Stimulated activated CD4-positive, alpha-beta T cell treated with anti-CD3 and anti-CD28 coated beads, TNF-alpha, amount 100 ng/mL, for 24 hours (primary cell): ENCODE measurements at regions not wholly inside any gene's neighbourhood (a gene's known extent, or its start where the extent isn't known, plus 50 kb on each side); places are given as distances from the start of the nearest gene placed in this dataset.

Experiments used
- DNase-seq, 3 experiments: peaks; one replicate each; pipeline ENCODE4 v3.0.0-alpha.2; 2020; ENCODE audit warnings: low read depth in 3 of 3

DNA sequence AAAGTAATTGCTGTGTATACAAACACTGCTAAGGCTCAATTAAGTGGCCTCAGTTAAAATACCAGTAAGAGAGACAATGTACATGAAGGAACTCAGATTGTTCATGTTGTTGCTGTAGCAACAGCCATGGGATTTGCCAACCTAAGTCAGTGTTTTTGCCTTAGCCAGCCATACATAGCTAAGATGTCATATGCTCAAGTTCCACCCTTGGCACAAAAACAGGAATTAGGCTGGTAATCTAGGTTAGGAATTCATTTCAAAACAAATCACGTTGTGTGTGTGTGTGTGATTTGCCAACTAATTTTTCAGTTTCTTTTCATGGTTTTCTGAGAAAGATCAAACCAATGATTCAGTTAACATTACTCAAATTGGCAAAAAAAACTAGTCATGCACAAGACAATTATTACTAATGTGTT lies 143.7 kb upstream of the KCNMB2 start:
- DNase-seq = no peak

DNA sequence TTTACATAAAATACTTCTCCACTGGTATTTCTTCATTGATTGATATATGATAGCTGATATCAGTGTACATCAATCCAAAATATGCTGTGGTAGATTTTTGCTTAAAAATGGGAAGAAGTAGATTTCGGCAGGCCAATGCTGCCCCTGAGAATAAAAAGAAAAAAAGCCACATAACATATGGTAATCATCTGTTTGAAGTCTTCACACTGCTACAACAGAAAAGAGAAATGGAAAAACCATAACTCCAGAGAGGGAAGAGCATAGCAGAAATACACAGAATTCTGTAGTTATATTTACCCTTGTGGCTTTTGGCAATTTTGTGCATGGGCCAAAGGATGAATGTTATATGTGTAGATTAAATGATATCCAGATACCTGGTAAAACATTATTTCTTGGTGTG lies 143.1 kb upstream of the KCNMB2 start:
- no peak for DNase-seq

DNA sequence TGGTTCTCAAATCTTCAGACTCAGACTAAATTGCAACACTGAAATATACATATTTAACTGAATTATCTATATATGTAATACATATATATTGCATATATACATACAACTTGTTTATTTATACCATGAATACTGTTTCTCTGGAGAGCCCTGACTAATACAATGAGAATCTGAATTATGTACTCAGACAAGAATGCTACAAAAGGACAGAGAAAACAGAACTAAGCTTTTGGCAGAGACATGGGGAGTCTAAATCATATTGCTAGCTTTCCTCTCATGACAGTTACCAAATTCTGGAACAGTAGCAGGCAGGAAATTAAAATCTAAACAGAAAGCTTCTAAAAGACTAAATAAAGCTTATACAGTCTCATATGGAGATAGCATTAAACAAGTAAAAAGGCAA lies 142.4 kb upstream of the KCNMB2 start:
- no peak for DNase-seq

DNA sequence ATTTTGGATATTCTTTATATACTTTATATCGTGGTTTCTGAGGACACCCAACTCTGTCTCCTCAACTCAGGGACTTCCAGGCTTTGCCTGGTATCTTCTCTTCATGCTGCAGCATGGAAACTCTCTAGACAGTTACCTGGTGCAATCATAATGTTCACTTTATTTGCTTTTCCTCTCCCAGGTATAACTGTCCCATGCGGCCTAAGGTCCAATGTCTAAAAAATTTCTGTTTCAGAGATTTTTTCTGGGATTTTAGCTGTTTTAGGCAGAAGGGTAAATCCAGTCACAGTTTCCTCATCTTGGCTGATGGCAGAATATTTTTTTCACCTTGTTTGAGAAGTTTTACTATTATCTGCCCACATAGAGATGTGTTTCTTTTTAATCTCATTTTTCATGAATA lies 139.9 kb upstream of the KCNMB2 start:
- no peak for DNase-seq

DNA sequence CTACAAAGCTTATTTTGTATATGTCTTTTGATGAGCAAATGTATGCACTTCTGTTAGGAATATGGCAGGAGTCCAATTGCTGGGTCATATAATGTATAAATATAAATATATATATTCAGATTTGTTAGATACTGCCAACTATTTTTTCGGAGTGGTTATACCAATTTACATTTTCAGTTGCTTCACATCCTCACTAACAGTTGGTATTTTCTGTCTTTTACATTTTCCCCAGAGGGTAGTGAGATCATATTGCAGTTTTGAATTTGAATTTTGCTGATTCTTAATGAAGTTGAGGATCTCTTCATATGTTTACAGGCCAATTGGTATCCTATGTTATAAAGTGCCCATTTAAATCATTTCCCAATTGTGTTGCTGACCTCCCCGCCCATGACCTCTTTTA lies 139.0 kb upstream of the KCNMB2 start:
- no peak for DNase-seq

DNA sequence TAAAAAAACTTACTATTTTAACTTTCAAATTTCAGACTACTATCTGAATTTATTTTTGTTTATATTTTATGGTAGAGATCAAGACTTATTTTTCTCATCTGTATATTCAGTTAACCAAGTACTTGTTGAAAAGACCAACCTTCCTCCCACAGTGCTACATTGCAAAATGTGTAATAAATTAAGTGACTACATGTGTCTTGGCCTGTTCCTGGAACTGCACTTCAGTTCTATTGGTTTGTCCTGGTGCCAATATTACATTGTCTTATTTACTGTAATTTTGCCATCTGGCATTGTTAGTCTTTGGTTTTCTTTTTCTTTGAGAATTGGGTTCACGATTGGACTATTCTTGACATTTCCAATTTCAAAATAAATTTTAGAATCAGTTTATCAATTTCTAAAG lies 138.4 kb upstream of the KCNMB2 start:
- no peak for DNase-seq

DNA sequence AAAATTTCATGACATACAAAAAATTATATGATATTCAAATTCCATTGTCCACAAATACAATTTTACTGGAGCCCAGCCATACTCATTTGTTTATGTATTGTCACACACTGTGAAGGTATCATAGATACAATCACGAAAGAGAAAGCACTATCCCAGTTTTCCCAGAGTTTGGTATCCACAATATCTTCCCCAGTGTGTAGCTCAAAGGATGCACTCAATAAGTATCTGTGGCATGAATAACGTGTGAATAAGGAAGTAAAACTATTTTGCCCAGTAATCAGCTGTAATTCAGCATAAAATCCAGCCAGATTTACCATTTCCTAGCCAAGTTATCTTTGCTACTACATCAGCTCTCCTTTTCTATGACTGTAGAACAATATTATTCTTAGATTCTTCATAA lies 131.3 kb upstream of the KCNMB2 start:
- DNase-seq = no peak

DNA sequence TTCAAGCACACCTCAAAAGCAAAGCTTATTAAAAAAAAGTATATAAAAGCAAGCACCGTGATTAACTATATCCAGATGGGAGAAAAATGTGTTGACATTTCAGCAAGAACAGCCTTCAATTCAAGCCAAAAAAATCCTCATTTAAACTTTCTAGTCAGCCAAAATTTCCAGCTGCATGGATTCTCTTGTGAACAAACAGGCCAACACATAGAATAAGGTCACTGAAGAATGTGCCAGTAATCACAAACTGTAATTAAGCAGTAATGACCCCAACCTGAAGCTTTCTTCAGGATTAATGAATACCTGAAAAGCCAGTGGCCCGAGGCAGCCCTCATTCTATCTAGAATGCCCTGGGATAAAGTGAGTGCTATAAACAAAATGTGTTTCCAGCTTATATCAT lies 130.7 kb upstream of the KCNMB2 start:
- no peak for DNase-seq

DNA sequence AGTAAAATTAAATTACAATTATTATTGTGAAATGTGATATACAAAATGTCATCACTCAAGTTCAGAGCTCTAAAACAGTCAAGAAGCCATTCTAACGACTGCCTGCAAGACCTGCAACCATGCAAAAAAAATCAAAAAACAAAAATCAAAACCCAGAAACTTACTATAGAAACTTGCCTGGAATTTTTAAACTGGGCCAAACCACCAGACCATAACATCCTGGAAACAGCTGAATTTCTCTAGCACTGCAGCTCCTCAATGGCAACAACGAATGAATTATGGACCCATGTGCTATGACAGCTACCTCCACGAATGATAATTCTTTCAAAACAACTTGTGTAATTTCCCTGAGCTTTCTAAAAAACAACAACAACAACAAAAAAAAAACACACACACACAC lies 130.0 kb upstream of the KCNMB2 start:
- no peak for DNase-seq

DNA sequence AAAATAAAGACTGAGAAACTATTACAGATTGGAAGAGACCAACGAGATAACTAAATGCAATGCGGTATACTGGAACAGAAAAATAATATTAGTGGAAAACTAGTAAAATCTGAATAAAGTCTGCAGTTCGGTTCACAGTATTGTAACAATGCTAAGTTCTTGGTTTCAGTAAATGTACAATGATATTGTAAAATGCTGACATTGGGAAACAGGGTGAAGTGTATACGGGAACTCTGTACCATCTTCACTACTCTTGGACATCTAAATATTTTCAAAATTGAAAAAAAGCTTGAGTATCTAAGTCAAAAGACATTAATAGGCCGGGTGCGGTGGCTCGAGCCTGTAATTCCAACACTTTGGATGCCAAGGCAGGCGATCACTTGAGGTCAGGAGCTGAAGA lies 120.9 kb upstream of the KCNMB2 start:
- DNase-seq = no peak

DNA sequence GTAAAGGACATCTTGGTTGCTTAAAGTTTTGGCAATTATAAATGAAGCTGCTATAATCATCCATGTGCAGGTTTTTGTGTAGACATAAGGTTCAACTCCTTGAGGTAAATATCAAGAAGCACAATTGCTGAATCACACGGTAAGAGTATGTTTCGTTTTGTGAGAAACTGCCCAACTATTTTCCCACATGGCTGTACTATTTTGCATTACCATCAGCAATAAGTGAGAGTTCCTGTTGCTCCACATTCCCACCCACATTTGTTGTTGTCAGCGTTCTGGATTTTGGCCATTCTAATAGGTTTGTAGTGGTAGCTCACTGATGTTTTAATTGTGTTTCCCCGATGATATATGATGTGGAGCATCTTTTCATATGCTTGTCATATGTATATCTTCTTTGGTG lies 118.5 kb upstream of the KCNMB2 start:
- no peak for DNase-seq

DNA sequence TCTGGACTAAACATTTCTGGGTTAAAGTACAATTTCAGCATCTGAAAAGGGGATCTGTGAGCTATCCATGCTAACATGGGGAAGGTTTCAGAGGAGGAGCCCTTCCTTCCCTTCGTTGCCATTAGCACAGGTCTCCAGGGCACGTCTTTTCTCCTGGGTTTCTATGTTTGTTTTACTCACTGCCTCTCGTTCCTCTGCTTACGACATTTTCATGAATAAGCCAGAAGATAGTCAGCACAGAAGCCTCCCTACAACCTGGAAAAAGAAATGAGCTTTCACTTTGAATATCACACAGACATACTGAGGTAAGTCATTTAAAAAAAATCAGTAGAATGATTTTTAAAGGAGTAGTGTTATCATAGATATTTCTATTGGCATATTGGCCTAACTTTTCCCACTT lies 117.2 kb upstream of the KCNMB2 start:
- DNase-seq = no peak

DNA sequence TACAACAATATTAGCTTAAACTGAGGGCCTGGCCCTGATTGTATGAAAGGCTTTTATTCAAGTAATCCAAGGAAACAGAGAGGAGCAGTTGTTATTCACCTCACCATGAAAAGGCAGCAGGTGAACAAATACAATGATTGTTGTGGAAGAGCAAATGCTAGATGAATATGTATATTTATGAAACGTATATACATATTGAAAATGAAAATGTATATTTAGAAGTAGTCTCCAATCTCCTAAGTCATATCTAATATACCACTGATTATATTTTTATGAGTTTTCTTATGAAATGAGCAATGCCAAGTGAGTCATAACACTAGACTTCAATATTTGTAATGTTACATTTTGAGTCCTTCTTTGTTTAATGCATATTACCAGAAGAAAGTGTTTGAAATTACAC lies 116.2 kb upstream of the KCNMB2 start:
- no peak for DNase-seq

DNA sequence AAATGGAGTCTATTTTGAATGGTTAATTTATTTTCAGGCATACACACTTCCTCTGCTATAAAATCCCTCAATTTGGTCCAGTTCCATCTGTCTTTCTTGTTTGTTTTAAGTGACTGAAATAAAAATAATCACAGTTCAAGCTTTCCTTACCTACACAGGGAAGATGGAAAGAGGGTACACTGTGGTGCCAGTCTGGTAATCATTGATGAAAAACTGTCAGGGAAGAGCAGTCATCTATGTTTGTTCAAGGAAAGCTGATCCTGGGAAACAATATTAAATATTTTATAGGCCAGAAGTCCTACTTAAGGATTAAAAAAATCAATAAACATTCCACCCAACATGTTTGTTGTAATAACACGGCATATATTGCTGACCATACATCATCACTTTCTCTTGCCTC lies 115.2 kb upstream of the KCNMB2 start:
- no peak for DNase-seq

DNA sequence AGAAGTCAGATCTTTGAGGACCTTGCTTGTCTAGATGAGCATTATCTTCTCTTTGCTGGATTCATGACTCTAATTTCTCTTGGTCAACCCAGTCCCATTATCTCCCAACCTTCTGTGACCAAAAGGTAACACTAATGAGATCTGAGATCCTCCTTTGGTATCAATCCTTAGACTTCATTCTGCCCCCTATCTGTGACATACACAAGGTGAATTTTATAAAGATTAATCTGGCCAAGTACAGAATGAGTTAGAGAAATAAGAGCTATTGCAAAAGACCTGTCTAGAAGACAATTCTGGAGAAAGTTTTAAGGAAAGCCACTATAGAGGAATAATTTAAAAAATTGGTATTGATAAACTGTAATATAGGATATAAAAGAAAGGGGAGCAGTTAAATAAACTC lies 113.8 kb upstream of the KCNMB2 start:
- DNase-seq = no peak

DNA sequence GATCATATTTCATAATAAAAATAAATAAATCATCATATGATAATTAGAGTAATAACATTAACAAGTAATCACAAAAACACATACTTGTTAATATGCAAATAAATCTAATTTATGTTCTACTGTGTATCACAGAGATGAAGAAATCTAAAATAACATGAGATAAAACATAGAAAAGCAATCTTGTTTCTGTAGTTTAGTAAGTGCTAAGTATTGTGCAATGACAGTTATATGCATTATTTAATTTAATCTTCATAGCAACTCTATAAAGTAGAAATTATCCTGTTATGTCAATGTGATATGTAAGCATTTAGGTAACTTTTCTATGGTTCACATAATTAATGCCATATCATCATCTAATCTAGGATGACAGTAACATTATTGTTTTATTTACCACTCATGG lies 108.2 kb upstream of the KCNMB2 start:
- DNase-seq = no peak

DNA sequence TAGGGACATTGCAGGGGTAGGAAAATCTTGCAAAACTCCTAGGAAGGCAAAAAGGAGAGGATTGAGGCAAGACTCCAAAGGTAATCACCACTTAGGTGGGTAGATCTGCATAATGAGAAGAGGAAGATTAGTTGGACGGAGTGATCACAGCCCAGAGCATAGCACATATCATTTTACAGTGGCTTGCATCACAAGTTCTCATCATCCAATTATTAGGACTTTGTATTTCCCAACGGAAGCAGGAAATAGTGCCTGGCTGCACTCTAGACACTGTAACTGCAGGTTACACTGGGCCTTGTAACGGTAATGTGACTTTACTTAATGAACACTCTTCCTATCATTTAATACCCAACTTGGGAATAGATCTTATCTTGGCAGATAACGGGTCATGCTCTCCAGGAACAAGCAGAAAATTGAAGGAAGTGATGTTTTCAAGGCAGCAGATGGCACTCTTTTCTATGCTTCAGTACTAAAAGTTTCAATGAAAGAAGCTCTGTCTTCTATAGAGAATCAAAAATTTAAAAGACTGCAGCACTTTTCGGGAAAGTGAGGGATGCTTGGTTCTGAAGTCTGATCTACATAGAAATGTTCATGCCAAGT lies 101.9 kb upstream of the KCNMB2 start:
- no peak for DNase-seq

DNA sequence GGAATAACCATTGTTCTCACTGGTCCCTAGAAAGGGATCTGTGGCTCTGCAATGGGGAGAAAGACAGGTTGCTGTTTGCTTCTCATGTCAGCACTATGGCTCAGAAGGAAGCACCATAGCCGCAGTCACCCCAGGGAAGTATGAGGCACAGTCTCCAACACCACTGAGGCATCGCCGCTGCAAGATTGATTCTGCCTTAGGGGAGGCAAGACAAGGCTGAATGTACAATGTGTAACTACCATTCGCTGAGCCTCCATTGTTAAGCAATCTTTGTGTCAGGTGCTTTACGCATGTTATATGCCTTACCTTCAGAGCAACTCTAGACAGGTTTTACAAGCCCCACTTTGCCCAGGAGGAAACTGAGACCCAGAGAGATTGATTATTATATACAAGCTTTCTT lies 100.7 kb upstream of the KCNMB2 start:
- DNase-seq = no peak

DNA sequence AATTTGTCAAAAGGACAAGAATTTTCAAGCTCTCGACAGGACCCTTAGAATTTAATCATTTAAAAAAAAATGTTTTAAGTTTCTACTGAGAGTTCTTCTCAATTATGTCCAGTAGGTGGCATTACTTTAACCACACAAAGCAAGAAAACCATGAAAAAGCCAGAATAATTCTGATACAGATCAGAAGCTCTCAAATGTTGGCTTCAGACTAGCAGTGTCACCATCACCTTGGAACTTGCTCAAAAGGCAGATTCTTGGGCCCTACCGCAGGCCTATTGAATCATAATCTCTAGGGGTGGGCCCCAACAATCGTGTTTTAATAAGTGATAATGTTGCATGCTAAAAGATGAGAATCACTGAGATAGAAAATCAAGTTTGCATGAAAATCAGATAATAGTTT lies 99.5 kb upstream of the KCNMB2 start:
- DNase-seq = no peak

DNA sequence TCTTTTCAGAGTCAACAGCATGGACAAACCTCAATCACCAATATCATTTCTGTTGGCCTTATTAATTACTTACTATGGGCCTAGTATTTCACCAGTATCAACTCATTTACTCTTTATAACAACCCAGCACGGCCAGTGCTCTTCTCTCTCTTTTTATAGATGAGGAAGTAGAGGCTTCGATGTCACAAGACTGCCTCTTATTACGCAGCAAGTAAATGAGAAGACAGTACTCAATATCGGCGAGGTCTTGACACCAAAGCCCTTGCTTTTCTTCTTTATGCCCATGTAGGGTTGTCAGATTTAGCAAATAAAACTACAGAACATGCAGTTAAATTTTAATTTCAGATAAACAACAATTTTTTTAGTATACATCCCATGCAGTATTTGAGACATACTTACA lies 99.0 kb upstream of the KCNMB2 start:
- DNase-seq = no peak

DNA sequence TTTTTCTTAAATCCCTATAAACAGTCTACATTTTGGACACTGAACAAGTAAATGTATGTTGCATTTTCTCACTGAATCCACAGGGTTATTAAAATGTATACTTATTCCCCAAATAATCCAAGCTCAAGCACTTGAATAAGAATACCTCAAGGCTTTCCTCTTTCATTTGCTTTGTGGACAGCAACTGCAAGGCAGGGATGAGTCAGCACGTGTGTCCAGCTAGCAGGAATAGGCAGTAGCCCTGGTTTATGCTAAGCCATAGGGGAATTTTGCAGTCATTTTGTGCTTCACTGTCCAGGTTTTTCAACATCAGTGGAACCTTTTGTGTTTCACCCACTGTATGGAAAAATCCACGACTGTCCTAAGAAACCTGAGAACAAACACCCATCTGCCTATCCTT lies 96.7 kb upstream of the KCNMB2 start:
- DNase-seq = no peak

DNA sequence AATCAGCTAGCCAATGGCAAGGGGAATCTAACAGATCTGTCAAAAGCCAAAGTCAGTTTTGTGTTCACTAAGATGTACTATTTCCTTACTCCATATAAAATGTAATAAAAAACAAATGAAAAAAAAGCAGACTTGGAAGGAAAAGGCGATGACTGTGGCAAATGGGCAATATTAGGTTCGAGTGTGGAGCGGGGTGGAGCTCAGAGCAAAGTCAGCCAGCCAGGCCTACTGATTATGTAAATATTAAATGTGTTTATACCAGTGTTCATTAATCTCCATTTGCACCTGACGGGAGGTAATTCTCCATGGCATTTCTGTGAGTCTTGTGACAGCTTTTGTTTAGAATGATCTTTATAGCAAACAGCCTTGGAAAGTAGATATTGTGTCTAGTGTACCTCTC lies 96.2 kb upstream of the KCNMB2 start:
- DNase-seq = no peak

DNA sequence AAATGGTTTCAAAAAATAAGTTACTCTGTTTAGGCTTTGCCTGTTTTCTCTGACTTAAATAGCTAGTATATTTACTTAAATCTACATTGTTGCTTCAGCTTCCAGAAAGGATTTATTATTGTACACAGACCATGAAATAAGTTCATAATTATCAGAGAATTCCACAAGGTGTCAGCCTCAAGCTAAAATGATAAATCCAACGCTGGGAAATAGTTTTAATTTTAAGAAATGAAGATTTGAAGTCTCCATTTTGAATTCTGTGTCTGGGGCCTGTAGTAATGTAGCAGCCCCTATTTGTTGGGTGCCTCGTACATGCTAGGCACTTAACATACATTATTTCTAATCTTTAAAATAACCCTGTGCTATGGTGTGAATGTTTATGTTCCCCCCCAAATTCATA lies 92.6 kb upstream of the KCNMB2 start:
- DNase-seq = no peak

DNA sequence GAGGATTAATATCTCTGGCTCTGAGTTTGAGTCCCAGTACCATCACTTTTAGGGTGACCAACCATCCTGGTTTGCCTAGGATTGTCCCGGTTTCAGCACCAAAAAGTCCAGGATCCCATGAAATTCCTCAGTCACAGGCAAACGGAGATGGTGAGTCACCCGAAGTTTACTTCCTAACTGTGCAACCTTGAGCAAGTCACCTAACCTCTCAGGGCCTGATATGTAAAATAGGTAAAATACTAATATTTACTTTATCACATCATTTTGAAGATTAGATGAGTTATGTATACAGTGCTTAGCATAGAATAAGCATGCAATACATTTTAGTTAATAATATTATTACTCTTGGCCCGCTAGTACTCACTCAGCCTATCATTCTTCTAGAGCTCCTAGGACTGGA lies 91.1 kb upstream of the KCNMB2 start:
- no peak for DNase-seq

DNA sequence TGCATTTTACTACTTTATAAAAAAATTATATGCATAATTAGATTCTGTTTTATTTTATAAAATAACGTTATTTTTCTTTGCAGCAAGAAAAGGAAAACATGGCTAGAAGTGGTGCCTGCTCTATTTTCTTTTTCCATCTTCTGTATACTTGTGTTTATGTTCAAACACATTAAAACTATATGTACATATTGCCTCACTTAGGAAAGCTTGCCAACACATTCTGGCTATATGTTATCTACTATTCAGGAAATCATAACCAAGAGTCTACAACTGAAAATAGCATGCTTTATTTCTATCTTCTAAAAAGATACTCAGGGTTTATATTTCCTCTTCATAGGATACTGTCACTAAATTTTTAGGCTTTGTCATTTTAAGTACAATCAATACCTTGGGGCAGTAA lies 90.2 kb upstream of the KCNMB2 start:
- DNase-seq = no peak
